IPS-18a (cell line): ENCODE measurements at regions not wholly inside any gene's neighbourhood (a gene's known extent, or its start where the extent isn't known, plus 50 kb on each side); places are given as distances from the start of the nearest gene placed in this dataset.
"Not testable (repeated sequence)": the region's sequence is repeated elsewhere in the genome, so short reads cannot be mapped to it uniquely, and the experiment has no call there.

Experiments used
- H3K27ac ChIP-seq: one replicate; pipeline ENCODE4 v1.5.1; 2013; ENCODE audit warnings: low read length
- H3K27me3 ChIP-seq: one replicate; pipeline ENCODE4 v1.6.1; 2013; ENCODE audit warnings: mild to moderate bottlenecking, low read length; ENCODE audit not compliant: control insufficient read depth, insufficient read depth
- H3K36me3 ChIP-seq: one replicate; pipeline ENCODE4 v1.6.1; 2013; ENCODE audit warnings: low read depth, low read length; ENCODE audit not compliant: control insufficient read depth
- H3K4me1 ChIP-seq: one replicate; pipeline ENCODE4 v1.6.1; 2013; ENCODE audit warnings: low read depth, low read length; ENCODE audit not compliant: control insufficient read depth
- H3K4me3 ChIP-seq: one replicate; pipeline ENCODE4 v1.5.1; 2013; ENCODE audit warnings: low read length
- H3K9ac ChIP-seq: one replicate; pipeline ENCODE4 v1.6.1; 2013; ENCODE audit warnings: mild to moderate bottlenecking, low read length, moderate library complexity
- H3K9me3 ChIP-seq: one replicate; pipeline ENCODE4 v1.6.1; 2013; ENCODE audit warnings: low read depth, low read length; ENCODE audit not compliant: control insufficient read depth

- Histone ChIP-seq H3K4me1 (no peaks in the 10 kb centered on the region), H3K27me3 (no peaks in the 10 kb centered on the region), H3K9me3 (no peaks in the 10 kb centered on the region), H3K4me3 (no peak overlapping the region), H3K27ac (no peak overlapping the region), H3K36me3 (no peaks in the 10 kb centered on the region), H3K9ac (no peak overlapping the region)
Measured at GRCh38 chr2:2906091-2906490, 471.5 kb downstream of the EIPR1 start.

DNA sequence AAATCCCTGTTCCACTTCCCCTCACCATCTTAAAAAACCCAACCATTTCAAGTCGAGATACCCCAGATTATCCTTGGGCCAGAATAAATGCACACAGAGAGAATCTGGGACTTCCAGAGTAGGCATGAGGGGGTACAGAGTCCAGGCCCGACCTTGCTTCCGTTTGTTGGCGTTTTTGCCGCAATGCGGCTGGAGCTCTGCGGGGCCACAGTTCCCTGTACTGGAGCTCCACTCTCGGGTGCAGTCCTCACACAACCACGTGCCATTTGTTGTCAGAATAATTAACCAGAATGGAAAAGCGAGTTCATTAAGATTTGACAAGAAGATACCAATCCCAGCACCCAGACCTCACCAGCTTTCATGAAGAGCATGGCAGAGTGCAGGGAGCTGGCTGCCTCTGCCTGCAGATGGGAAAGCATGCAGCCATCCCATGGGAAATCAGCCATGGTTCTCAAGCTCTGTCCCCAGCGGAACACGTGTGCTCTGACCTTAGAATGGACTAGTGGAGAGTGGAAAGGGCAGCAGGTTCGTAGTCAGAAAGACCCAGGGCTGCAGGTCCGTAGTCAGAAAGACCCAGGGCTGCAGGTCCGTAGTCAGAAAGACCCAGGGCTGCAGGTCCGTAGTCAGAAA lies 472.8 kb downstream of the EIPR1 start:
- H3K27me3 ChIP-seq: no peaks in the 10 kb centered on the region
- no peak overlapping the region for H3K9ac ChIP-seq
- no peak overlapping the region for H3K27ac ChIP-seq
- H3K36me3 ChIP-seq: no peaks in the 10 kb centered on the region
- H3K4me1 ChIP-seq: no peaks in the 10 kb centered on the region
- H3K4me3 ChIP-seq: no peak overlapping the region
- no peaks in the 10 kb centered on the region for H3K9me3 ChIP-seq

- H3K9ac ChIP-seq: no peak overlapping the region
- no peak overlapping the region for H3K4me3 ChIP-seq
- H3K36me3 ChIP-seq: no peaks in the 10 kb centered on the region
- H3K9me3 ChIP-seq: no peaks in the 10 kb centered on the region
- H3K4me1 ChIP-seq: no peaks in the 10 kb centered on the region
- no peak overlapping the region for H3K27ac ChIP-seq
- H3K27me3 ChIP-seq: no peaks in the 10 kb centered on the region
Measured at GRCh38 chr2:2902547-2903281, 474.9 kb downstream of the EIPR1 start.

DNA sequence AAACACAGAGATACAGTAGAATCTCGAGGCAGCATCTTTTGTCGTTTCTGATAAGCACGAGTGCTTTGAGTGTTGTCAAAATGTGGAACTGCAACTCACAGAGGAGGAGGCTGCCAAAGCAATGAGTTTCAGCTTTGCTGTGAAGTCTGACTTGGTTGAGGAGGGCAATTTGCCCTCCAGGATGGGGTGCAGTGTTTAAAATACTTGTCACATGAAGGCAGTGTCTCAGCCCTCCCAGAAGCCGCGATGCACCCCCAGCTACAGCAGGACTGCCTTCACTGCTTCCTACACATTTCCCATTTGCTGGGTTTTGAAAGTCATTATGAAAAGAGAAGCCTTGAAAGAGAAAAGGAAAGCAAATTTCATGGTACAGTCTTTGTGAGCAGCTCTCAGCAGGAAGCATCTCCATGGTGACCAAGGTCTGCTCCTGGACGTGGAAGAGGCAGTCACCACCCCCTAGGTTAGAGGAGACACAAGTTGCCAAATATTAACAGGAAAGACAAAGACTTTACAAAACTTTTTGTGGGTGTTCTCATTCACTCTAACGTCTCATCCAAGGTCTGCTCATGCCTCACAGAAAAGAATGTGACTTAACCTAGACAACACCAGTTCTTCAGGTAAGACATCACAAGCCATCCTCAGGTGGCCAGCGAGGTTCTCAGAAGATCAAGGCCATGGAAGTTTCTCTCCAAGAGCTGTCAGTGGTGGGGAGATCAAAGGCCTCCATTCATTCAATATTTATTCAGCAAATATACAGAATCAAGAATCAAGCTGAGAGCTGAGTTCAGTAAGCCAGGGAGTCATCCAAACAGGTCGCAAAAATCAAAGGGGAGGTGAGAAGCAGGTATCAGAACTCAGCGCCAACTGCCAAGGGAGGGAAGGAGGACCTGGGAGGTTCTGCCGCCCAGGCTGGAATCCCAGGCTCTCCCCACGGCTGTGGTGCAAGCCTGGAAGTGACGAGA lies 476.0 kb downstream of the EIPR1 start:
- no peak overlapping the region for H3K4me3 ChIP-seq
- no peaks in the 10 kb centered on the region for H3K9me3 ChIP-seq
- no peaks in the 10 kb centered on the region for H3K27me3 ChIP-seq
- H3K36me3 ChIP-seq: no peaks in the 10 kb centered on the region
- H3K27ac ChIP-seq: no peak overlapping the region
- H3K9ac ChIP-seq: no peak overlapping the region
- no peaks in the 10 kb centered on the region for H3K4me1 ChIP-seq

DNA sequence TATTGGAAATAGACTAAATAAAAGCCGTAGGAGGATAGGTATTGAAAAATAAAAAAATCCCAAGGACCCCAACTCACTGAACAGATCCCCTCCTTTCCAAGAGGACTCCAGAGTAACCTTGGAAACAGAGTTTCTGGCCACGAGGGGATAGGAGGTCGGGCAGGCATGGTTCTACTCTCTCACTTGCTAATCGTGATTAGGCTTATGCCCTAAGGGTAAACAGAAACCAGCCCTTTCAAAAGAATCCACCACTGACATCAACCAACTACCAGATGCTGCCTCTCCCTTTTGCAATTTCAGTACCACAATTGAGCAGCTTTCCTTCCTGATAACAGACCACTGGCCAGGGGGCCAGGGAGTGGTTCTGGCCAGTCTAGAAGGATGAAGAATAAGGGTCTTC lies 477.8 kb downstream of the EIPR1 start:
- Histone ChIP-seq H3K9ac (no peak overlapping the region), H3K27me3 (no peaks in the 10 kb centered on the region), H3K9me3 (no peaks in the 10 kb centered on the region), H3K27ac (no peak overlapping the region), H3K4me3 (no peak overlapping the region), H3K36me3 (no peaks in the 10 kb centered on the region), H3K4me1 (no peaks in the 10 kb centered on the region)

- H3K4me1 ChIP-seq: no peaks in the 10 kb centered on the region
- no peak overlapping the region for H3K4me3 ChIP-seq
- no peaks in the 10 kb centered on the region for H3K9me3 ChIP-seq
- no peak overlapping the region for H3K9ac ChIP-seq
- no peak overlapping the region for H3K27ac ChIP-seq
- no peaks in the 10 kb centered on the region for H3K27me3 ChIP-seq
- H3K36me3 ChIP-seq: no peaks in the 10 kb centered on the region
Measured at GRCh38 chr2:2898744-2899143, 478.9 kb downstream of the EIPR1 start.

- no peak overlapping the region for H3K27ac ChIP-seq
Measured at GRCh38 chr2:2896643-2897042, 481.0 kb downstream of the EIPR1 start.

DNA sequence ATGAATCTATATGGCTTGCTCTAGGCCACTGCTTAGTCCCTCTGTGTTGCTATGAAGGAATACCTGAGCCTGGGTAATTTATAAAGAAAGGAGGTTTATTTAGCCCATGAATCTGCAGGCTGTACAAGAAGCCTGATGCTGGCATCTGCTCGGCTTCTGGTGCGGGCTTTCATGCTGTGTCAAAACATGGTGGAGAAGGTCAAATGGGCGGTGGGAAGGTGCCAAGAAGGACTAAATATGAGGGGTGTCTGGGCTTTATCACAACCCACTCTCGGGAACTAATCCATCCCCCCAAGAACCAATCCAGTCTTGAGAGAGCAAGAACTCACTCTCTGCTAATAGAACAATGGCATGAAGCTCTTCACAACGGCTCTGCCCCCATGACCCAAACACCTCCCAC lies 481.6 kb downstream of the EIPR1 start:
- H3K27me3 ChIP-seq: no peaks in the 10 kb centered on the region
- H3K4me1 ChIP-seq: no peaks in the 10 kb centered on the region
- no peak overlapping the region for H3K4me3 ChIP-seq
- H3K9me3 ChIP-seq: no peaks in the 10 kb centered on the region
- no peak overlapping the region for H3K9ac ChIP-seq
- no peak overlapping the region for H3K27ac ChIP-seq
- no peaks in the 10 kb centered on the region for H3K36me3 ChIP-seq

More at GRCh38 chr2:2896643-2897042, 481.0 kb downstream of the EIPR1 start:
- Histone ChIP-seq H3K9me3 (no peaks in the 10 kb centered on the region), H3K27me3 (no peaks in the 10 kb centered on the region), H3K4me3 (no peak overlapping the region), H3K9ac (no peak overlapping the region), H3K4me1 (no peaks in the 10 kb centered on the region), H3K36me3 (no peaks in the 10 kb centered on the region)

- H3K9ac ChIP-seq, H3K4me3 ChIP-seq, H3K27me3 ChIP-seq, H3K36me3 ChIP-seq, H3K4me1 ChIP-seq, H3K27ac ChIP-seq, H3K9me3 ChIP-seq: not testable (repeated sequence)
Measured at GRCh38 chr2:2894011-2894410, 483.6 kb downstream of the EIPR1 start.

- Histone ChIP-seq H3K27ac (no peak overlapping the region), H3K4me1 (no peaks in the 10 kb centered on the region), H3K9me3 (no peaks in the 10 kb centered on the region), H3K9ac (no peak overlapping the region), H3K4me3 (no peak overlapping the region), H3K36me3 (no peaks in the 10 kb centered on the region), H3K27me3 (no peaks in the 10 kb centered on the region)
Measured at GRCh38 chr2:2892892-2893291, 484.7 kb downstream of the EIPR1 start.

GRCh38 chr2:2892378-2892777 lies 485.2 kb downstream of the EIPR1 start:
- H3K9ac ChIP-seq: no peak overlapping the region
- H3K27me3 ChIP-seq: no peaks in the 10 kb centered on the region
- no peak overlapping the region for H3K4me3 ChIP-seq
- H3K9me3 ChIP-seq: no peaks in the 10 kb centered on the region
- no peak overlapping the region for H3K27ac ChIP-seq
- H3K36me3 ChIP-seq: no peaks in the 10 kb centered on the region
- H3K4me1 ChIP-seq: no peaks in the 10 kb centered on the region
